ENCODE measurements at regions not wholly inside any gene's neighbourhood (a gene's known extent, or its start where the extent isn't known, plus 50 kb on each side); places are given as distances from the start of the nearest gene placed in this dataset.

DNA sequence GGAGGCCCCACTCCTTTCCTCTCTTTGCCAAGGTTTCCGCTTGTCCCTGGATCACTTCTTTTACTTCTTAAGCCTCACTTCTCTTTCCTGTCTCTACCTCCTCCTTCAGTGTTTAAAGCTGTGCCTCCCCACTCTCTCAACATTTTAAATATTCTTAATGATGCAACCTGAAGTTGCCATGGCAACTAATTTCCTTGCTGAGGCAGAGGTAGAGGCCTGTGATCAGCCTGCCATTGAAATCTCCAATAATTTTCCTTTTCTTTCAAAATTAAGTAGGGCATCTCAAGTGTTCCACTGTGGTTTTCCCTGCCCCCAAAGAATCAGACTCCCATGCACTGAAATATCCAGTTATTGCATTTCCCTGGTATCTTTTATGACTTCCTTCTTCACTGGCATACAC, 108.6 kb upstream of the VRK1 start:
- TF ChIP-seq EGR1 (conservative IDR thresholded peaks at IDR 0.05) = no peak
- TF ChIP-seq HDAC8 (tag; IDR thresholded peaks at IDR 0.05) = no peak

Measured in K562 (cell line).